ENCODE measurements at regions not wholly inside any gene's neighbourhood (a gene's known extent, or its start where the extent isn't known, plus 50 kb on each side); places are given as distances from the start of the nearest gene placed in this dataset.
"Not testable (repeated sequence)": the region's sequence is repeated elsewhere in the genome, so short reads cannot be mapped to it uniquely, and the experiment has no call there.

DNA sequence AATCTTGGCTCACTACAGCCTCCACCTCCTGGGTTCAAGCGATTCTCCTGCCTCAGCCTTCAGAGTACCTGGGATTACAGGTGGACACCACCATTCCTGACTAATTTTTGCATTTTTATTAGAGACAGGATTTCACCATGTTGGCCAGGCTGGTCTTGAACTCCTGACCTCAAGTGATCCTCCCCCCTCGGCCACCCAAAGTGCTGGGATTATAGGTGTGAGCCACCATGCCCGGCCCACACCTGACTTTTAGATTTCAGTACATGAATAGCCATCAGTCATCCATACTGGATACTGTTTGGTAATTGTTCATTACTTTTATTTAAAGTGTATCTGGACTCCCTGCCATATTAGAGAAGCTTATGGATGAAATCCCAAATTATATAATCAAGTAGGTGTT is 82.6 kb upstream of the DCC start:
- not testable (repeated sequence) for DNase-seq (ENCODE audit: low read depth in 2 of 2, low spot score in 1 of 2)

DNA sequence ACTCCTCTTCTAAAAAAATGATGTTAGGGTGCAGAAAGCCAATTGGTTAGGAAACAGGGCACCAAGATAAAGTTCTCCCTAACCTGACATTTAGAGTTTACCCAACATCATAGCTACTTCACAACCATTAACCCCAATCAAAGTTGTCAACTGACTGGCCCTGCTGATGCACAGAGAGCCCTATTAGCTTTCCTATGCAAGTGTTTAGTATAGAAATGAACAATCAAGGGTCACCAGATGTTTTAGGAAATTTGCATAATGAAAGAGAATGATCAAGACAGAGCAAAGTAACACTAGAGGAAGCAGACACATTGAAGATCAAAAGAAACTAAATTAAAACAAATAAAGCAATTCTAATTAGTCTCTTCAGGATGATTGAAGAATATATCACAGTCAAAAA is 64.2 kb upstream of the DCC start:
- DNase-seq (ENCODE audit: low read depth in 2 of 2, low spot score in 1 of 2), result no peak

DNA sequence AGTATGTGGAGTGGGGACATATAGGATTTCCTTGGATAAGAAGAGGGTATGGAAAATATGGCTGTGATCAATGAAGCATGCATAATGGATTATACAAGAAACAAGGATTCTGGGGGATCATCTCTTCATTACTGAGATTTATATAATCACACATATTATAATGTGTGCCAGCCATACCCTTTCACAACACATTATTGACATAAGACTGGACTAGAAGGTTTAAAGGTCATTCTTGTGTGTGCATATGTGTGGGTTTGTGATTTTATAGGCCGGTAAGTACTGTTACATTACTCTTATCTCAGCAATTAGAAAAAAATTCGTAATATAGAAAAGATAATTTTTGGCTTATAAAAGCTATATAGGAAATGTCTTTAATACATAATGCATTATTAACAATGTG is 62.2 kb upstream of the DCC start:
- no peak for DNase-seq (ENCODE audit: low read depth in 2 of 2, low spot score in 1 of 2)

DNA sequence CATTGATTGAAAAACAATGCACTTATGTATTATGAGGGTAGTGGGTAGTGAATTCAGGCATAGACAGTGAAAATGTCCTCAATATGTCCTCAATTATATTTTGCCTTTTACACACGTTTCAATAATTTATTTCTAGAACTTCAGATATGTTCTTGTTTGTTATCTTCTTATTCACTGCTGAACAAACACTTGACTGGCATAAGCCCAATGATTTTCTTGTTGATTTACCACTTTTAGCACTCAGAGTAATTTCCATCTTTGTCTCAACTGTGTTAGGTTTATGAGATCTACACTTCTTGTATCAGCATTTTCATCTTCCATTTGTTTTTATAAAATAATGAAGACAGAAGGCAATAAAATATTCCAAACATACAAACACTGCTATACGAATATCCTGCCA is 61.8 kb upstream of the DCC start:
- no peak for DNase-seq (ENCODE audit: low read depth in 2 of 2, low spot score in 1 of 2)

DNA sequence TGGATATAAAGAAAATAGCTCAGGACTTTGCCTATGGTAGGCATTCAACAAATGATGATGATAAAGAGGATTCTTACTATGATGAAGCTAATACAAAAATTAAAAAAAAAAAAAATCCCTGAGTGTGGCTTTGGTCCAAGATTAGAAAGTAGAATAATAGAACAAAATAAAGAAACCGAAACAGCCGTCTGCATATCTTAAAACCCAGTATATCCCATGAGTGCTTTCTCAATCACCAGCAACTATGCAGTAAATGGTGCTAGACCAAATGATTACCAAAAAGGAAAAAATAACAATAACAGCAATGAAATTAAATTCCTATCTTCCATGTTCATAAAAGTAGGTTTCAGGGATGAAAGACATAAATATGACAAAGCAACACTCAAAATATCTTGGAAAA is 59.3 kb upstream of the DCC start:
- no peak for DNase-seq (ENCODE audit: low read depth in 2 of 2, low spot score in 1 of 2)

DNA sequence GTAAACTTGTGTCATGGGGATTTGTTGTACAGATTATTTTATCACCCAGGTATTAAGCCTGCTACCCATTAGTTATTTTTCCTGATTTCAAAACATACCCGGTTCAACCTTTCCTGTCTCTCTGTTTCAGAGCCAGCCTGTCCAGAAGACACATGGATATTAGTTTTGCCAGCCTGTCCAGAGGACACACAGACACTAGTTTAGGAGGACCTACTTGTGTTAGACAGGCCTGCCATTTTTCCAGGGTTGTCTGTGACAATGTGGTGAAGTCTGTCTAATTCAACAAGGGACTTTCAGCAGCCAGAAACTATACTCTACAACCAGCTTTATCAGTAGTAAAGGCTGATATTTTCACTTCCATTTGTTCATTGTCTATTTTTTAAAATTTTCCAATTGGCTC is 56.1 kb upstream of the DCC start:
- DNase-seq (ENCODE audit: low read depth in 2 of 2, low spot score in 1 of 2), result no peak

DNA sequence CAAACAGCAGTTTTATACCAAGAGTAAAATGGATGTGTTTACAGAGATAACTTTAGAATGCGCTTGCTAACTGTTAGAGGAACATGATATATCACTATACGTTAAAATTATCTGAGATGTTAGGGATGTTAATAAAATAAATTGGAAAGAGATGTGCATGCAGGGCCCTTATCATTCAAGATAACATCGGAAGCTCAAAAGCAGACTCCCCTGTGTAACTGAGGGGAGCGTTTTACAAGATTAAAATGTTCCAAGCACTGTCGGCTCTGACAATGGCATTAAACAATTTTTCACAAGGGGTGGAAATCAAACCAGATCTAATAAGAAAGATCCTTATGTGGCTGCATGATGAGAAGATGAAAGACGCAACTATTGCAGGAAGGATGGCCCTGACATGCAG is 53.3 kb upstream of the DCC start:
- no peak for DNase-seq (ENCODE audit: low read depth in 2 of 2, low spot score in 1 of 2)

DNA sequence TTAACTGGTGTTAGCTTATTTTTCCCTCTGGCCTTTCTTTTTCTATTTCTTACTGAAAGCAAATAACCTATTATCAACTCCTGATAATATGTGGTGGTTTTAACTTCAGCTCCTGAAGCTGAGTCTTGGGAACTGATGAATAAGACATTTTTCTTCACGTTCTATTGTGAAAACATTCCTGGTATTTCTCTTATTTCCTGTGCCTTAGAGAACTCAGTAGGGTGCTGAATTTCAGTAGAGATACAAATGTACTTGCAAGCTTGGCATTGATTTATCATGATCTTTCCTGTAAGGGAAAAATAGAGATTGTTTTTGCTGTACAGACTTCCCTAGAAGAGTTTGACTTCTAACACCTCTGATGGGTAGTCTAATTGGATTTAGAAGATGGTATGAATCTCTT is 52.8 kb upstream of the DCC start:
- DNase-seq (ENCODE audit: low read depth in 2 of 2, low spot score in 1 of 2), result no peak

DNA sequence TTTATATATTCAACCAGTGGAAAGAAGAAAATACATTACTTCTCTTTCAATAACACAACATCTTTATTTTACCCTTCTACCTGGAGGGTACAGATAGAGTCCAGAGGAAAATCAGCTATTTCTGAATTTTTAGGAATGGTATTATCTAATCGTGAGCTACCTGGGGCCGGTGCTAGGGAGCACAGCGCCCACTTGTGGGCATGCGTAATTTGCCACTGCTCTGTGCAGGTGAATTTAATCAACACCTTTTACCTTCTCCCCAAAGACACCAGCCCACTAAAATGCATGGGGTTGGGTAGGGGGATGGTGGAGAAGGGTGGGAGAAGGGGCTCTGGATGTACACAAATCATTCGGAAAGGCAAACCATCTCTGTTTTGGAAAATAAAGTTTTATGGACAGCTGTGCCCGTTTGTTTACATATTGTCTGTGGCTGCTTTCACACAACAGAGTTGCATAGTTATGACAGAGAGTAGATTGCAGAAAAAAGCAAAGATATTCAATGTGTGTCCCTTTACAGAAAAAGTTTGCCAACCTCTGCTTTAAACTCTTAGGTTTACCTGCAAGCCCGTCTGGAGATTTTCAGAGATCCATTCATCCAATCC is 51.5 kb upstream of the DCC start:
- DNase-seq (ENCODE audit: low read depth in 2 of 2, low spot score in 1 of 2), result no peak

DNA sequence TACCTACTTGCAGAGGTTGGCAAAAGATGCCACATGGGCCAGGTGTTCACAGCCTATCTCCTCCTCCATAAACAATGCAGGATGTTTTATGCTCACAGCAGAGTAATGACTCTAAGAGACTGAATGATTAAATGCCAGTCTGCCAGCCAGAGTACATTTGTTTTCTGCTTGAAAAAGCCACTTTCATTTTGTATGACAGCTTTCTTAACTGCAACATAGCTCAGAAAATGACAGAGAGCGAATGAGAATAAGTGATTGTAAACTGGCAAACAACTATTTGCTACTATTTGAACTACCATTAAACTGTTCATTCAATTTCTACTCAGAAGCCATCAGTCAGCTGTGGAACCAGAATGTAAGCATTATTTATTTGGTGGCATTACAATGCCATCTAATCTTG is 50.6 kb upstream of the DCC start:
- DNase-seq (ENCODE audit: low read depth in 2 of 2, low spot score in 1 of 2), result no peak

Measured in stimulated activated CD8-positive, alpha-beta memory T cell treated with anti-CD3 and anti-CD28 coated beads, Interleukin-4, amount 100 ng/mL, for 1 hour (primary cell).